K562 (cell line): ENCODE measurements at regions not wholly inside any gene's neighbourhood (a gene's known extent, or its start where the extent isn't known, plus 50 kb on each side); places are given as distances from the start of the nearest gene placed in this dataset.

Source experiments
- CREBBP ChIP-seq: IDR thresholded peaks from one replicate; pipeline ENCODE4 v1.6.1; 2012; ENCODE audit warnings: low read depth, mild to moderate bottlenecking, control low read depth, inconsistent platforms, low read length
- ETV1 ChIP-seq: fragments of 450-650 bp; conservative IDR thresholded peaks from 2 replicates; pipeline ENCODE4 v1.6.1; 2016; ENCODE audit warnings: missing genetic modification characterization, control low read depth, low read depth, missing compliant biosample characterization
- GABPB2 ChIP-seq: fragments of 250-450 bp; sonication (Bioruptor Pico); conservative IDR thresholded peaks from 2 replicates; pipeline ENCODE4 v1.5.1; 2021; ENCODE audit warnings: mild to moderate bottlenecking
- KHSRP ChIP-seq: fragments of 450-650 bp; IDR thresholded peaks from 2 replicates; pipeline ENCODE4 v1.6.1; 2017
- MTF1 ChIP-seq: fragments of 250-450 bp; sonication (Bioruptor Pico); IDR thresholded peaks from 2 replicates; pipeline ENCODE4 v1.9.0; 2021; ENCODE audit warnings: moderate library complexity, mild to moderate bottlenecking, inconsistent platforms, borderline replicate concordance
- NCOA2 ChIP-seq, 2 experiments: fragments of 450-650 bp; IDR thresholded peaks; 2 replicates each; pipeline ENCODE4 v1.6.1; 2018; ENCODE audit warnings: mild to moderate bottlenecking in 2 of 2, moderate library complexity in 1 of 2; ENCODE audit not compliant: partially characterized antibody in 2 of 2
- RAD51 ChIP-seq: fragments of 450-650 bp; IDR thresholded peaks from 2 replicates; pipeline ENCODE4 v1.7.1; 2016; ENCODE audit warnings: low read depth, mild to moderate bottlenecking, borderline replicate concordance
- RBM17 ChIP-seq: fragments of 200-400 bp; formaldehyde crosslinking; IDR thresholded peaks from 2 replicates; pipeline ENCODE4 v1.6.1; 2017; ENCODE audit warnings: low read depth, mild to moderate bottlenecking, low read length, borderline replicate concordance
- SREBF1 ChIP-seq: fragments of 150-350 bp; IDR thresholded peaks from 2 replicates; pipeline ENCODE4 v1.6.1; 2014; ENCODE audit warnings: antibody characterized with exemption, low read depth, low read length, borderline replicate concordance
- U2AF2 ChIP-seq: fragments of 200-400 bp; formaldehyde crosslinking; optimal IDR thresholded peaks from 2 replicates; pipeline ENCODE3; 2017; ENCODE audit warnings: low read depth, mild to moderate bottlenecking, low read length
- VEZF1 ChIP-seq: fragments of 200-800 bp; sonication (Bioruptor generic); IDR thresholded peaks from 2 replicates; pipeline ENCODE4 v1.6.1; 2017; ENCODE audit warnings: missing genetic modification characterization, missing compliant biosample characterization
- TF ChIP-seq, protein P1 (sequence below): fragments of 150-350 bp; IDR thresholded peaks from 2 replicates; pipeline ENCODE4 v1.6.1; 2014; ENCODE audit warnings: low read depth, mild to moderate bottlenecking, low read length, borderline replicate concordance
- TF ChIP-seq, protein P2 (sequence below): fragments of 250-450 bp; sonication (Bioruptor Pico); IDR thresholded peaks from 2 replicates; pipeline ENCODE4 v1.4.0; 2020; ENCODE audit warnings: mild to moderate bottlenecking, moderate library complexity
- TF ChIP-seq, protein P3 (sequence below): sonication (generic); formaldehyde crosslinking; IDR thresholded peaks from 2 replicates; pipeline ENCODE4 v1.8.1; 2023; ENCODE audit warnings: mild to moderate bottlenecking, missing genetic modification reagents

- TF ChIP-seq, protein P1, sequence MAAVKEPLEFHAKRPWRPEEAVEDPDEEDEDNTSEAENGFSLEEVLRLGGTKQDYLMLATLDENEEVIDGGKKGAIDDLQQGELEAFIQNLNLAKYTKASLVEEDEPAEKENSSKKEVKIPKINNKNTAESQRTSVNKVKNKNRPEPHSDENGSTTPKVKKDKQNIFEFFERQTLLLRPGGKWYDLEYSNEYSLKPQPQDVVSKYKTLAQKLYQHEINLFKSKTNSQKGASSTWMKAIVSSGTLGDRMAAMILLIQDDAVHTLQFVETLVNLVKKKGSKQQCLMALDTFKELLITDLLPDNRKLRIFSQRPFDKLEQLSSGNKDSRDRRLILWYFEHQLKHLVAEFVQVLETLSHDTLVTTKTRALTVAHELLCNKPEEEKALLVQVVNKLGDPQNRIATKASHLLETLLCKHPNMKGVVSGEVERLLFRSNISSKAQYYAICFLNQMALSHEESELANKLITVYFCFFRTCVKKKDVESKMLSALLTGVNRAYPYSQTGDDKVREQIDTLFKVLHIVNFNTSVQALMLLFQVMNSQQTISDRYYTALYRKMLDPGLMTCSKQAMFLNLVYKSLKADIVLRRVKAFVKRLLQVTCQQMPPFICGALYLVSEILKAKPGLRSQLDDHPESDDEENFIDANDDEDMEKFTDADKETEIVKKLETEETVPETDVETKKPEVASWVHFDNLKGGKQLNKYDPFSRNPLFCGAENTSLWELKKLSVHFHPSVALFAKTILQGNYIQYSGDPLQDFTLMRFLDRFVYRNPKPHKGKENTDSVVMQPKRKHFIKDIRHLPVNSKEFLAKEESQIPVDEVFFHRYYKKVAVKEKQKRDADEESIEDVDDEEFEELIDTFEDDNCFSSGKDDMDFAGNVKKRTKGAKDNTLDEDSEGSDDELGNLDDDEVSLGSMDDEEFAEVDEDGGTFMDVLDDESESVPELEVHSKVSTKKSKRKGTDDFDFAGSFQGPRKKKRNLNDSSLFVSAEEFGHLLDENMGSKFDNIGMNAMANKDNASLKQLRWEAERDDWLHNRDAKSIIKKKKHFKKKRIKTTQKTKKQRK, result no peak
- no peak for TF ChIP-seq ETV1 (tag)
- TF ChIP-seq RAD51, result no peak
- TF ChIP-seq, protein P2, sequence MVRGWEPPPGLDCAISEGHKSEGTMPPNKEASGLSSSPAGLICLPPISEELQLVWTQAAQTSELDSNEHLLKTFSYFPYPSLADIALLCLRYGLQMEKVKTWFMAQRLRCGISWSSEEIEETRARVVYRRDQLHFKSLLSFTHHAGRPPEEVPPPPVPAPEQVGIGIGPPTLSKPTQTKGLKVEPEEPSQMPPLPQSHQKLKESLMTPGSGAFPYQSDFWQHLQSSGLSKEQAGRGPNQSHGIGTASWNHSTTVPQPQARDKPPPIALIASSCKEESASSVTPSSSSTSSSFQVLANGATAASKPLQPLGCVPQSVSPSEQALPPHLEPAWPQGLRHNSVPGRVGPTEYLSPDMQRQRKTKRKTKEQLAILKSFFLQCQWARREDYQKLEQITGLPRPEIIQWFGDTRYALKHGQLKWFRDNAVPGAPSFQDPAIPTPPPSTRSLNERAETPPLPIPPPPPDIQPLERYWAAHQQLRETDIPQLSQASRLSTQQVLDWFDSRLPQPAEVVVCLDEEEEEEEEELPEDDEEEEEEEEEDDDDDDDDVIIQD (CRISPR knock-in tag), result no peak
- no peak for TF ChIP-seq U2AF2
- TF ChIP-seq VEZF1 (CRISPR knock-in tag), result no peak
- TF ChIP-seq SREBF1, result no peak
- TF ChIP-seq NCOA2 (IDR thresholded peaks at IDR 0.05; ENCODE audit: partially characterized antibody in 2 of 2), result no peak
- TF ChIP-seq CREBBP, result no peak
- TF ChIP-seq GABPB2 (CRISPR knock-in tag), result no peak
- TF ChIP-seq, protein P3, sequence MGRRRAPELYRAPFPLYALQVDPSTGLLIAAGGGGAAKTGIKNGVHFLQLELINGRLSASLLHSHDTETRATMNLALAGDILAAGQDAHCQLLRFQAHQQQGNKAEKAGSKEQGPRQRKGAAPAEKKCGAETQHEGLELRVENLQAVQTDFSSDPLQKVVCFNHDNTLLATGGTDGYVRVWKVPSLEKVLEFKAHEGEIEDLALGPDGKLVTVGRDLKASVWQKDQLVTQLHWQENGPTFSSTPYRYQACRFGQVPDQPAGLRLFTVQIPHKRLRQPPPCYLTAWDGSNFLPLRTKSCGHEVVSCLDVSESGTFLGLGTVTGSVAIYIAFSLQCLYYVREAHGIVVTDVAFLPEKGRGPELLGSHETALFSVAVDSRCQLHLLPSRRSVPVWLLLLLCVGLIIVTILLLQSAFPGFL, result no peak
- no peak for TF ChIP-seq KHSRP
- no peak for TF ChIP-seq RBM17
- TF ChIP-seq MTF1, result no peak
These were observed 214.1 kb upstream of the UFM1 start (continued) for GRCh38 chr13:38135592-38135991.
